Ectodermal cell (in vitro differentiated cells): ENCODE measurements at regions not wholly inside any gene's neighbourhood (a gene's known extent, or its start where the extent isn't known, plus 50 kb on each side); places are given as distances from the start of the nearest gene placed in this dataset.
"Not testable (repeated sequence)": the region's sequence is repeated elsewhere in the genome, so short reads cannot be mapped to it uniquely, and the experiment has no call there.

Experiments used
- H3K27ac ChIP-seq: 2 replicates; pipeline ENCODE4 v1.7.0; 2013; ENCODE audit warnings: mild to moderate bottlenecking, low read depth, low read length; ENCODE audit not compliant: insufficient read depth, poor library complexity, severe bottlenecking
- H3K27me3 ChIP-seq: 2 replicates; pipeline ENCODE4 v1.7.0; 2013; ENCODE audit warnings: mild to moderate bottlenecking, low read length; ENCODE audit not compliant: insufficient read depth, control insufficient read depth, poor library complexity, severe bottlenecking
- H3K36me3 ChIP-seq: one replicate; pipeline ENCODE4 v1.7.0; 2013; ENCODE audit warnings: low read length; ENCODE audit not compliant: control insufficient read depth, insufficient read depth
- H3K4me1 ChIP-seq: one replicate; pipeline ENCODE4 v1.7.0; 2013; ENCODE audit warnings: low read length; ENCODE audit not compliant: control insufficient read depth, insufficient read depth
- H3K4me3 ChIP-seq: 2 replicates; pipeline ENCODE4 v1.7.0; 2013; ENCODE audit warnings: low read depth, low read length, control low read depth; ENCODE audit not compliant: insufficient read depth
- H3K9me3 ChIP-seq: 2 replicates; pipeline ENCODE4 v1.7.0; 2013; ENCODE audit warnings: mild to moderate bottlenecking, low read length, moderate library complexity; ENCODE audit not compliant: control insufficient read depth
- WGBS, 2 experiments: methylation state at CpG; one replicate each; pipeline ENCODE4 v1.1.7; 2013; ENCODE audit warnings: missing lambda C conversion rate in 2 of 2; 5-methylcytosine and 5-hydroxymethylcytosine counted together

GRCh38 chr1:238458899-238459298, 568.2 kb upstream of the ZP4 start:
- WGBS, 2 experiments: 27% methylated on average over 4 to 5 of the region's 5 CpGs
- no peaks in the 10 kb centered on the region for H3K36me3 ChIP-seq
- H3K4me3 ChIP-seq: no peak overlapping the region
- no peaks in the 10 kb centered on the region for H3K9me3 ChIP-seq
- H3K4me1 ChIP-seq: peaks cover 14% of the 10 kb centered on the region
- peak overlapping the region; percentile 17 for H3K27ac ChIP-seq
- no peaks in the 10 kb centered on the region for H3K27me3 ChIP-seq

GRCh38 chr1:238457610-238458009, 566.9 kb upstream of the ZP4 start:
- H3K27ac ChIP-seq: no peak overlapping the region
- H3K4me3 ChIP-seq: no peak overlapping the region
- no peaks in the 10 kb centered on the region for H3K9me3 ChIP-seq
- no peaks in the 10 kb centered on the region for H3K36me3 ChIP-seq
- no peaks in the 10 kb centered on the region for H3K27me3 ChIP-seq
- H3K4me1 ChIP-seq: peaks cover 14% of the 10 kb centered on the region

- Histone ChIP-seq H3K36me3 (no peaks in the 10 kb centered on the region), H3K4me3 (no peak overlapping the region), H3K4me1 (no peaks in the 10 kb centered on the region), H3K9me3 (no peaks in the 10 kb centered on the region), H3K27me3 (no peaks in the 10 kb centered on the region), H3K27ac (no peak overlapping the region)
- 80 to 100% methylated on average over 1 to 3 of the region's 4 CpGs for WGBS, 2 experiments
Observed at GRCh38 chr1:238451781-238452310, 561.1 kb upstream of the ZP4 start.

GRCh38 chr1:238450976-238451375, 560.3 kb upstream of the ZP4 start:
- H3K4me1 ChIP-seq: no peaks in the 10 kb centered on the region
- H3K9me3 ChIP-seq: no peaks in the 10 kb centered on the region
- H3K4me3 ChIP-seq: no peak overlapping the region
- no peak overlapping the region for H3K27ac ChIP-seq
- H3K36me3 ChIP-seq: no peaks in the 10 kb centered on the region
- H3K27me3 ChIP-seq: no peaks in the 10 kb centered on the region

- H3K27me3 ChIP-seq: no peaks in the 10 kb centered on the region
- H3K4me3 ChIP-seq: no peak overlapping the region
- H3K36me3 ChIP-seq: no peaks in the 10 kb centered on the region
- no peak overlapping the region for H3K27ac ChIP-seq
- 96 to 99% methylated on average over 5 to 6 of the region's 6 CpGs for WGBS, 2 experiments
- no peaks in the 10 kb centered on the region for H3K9me3 ChIP-seq
- H3K4me1 ChIP-seq: peaks cover 4% of the 10 kb centered on the region
Observed at GRCh38 chr1:238443687-238444086, 553.0 kb upstream of the ZP4 start.

GRCh38 chr1:238439511-238439910, 548.8 kb upstream of the ZP4 start:
- no peak overlapping the region for H3K27ac ChIP-seq
- H3K4me1 ChIP-seq: peaks cover 8% of the 10 kb centered on the region
- H3K4me3 ChIP-seq: no peak overlapping the region
- H3K27me3 ChIP-seq: no peaks in the 10 kb centered on the region
- no peaks in the 10 kb centered on the region for H3K36me3 ChIP-seq
- H3K9me3 ChIP-seq: no peaks in the 10 kb centered on the region

GRCh38 chr1:238438311-238439270, 547.9 kb upstream of the ZP4 start:
- Histone ChIP-seq H3K27me3 (no peaks in the 10 kb centered on the region), H3K27ac (no peak overlapping the region), H3K36me3 (no peaks in the 10 kb centered on the region), H3K4me3 (no peak overlapping the region), H3K9me3 (no peaks in the 10 kb centered on the region), H3K4me1 (peaks cover 8% of the 10 kb centered on the region)
- 70 to 78% methylated on average over 1 to 3 of the region's 5 CpGs for WGBS, 2 experiments

GRCh38 chr1:238429703-238430102, 539.0 kb upstream of the ZP4 start:
- not testable (repeated sequence) for H3K4me1 ChIP-seq, H3K27me3 ChIP-seq, H3K4me3 ChIP-seq, H3K36me3 ChIP-seq, H3K9me3 ChIP-seq, H3K27ac ChIP-seq
- WGBS, 2 experiments: 88 to 89% methylated on average over 1 to 2 of the region's 2 CpGs

- 94 to 100% methylated on average over 1 to 2 of the region's 3 CpGs for WGBS, 2 experiments
- H3K4me1 ChIP-seq: no peaks in the 10 kb centered on the region
- no peaks in the 10 kb centered on the region for H3K9me3 ChIP-seq
- H3K36me3 ChIP-seq: no peaks in the 10 kb centered on the region
- H3K27ac ChIP-seq: no peak overlapping the region
- H3K4me3 ChIP-seq: no peak overlapping the region
- H3K27me3 ChIP-seq: no peaks in the 10 kb centered on the region
Observed at GRCh38 chr1:238419209-238419608, 528.5 kb upstream of the ZP4 start.

- Histone ChIP-seq H3K9me3 (no peaks in the 10 kb centered on the region), H3K27me3 (no peaks in the 10 kb centered on the region), H3K4me1 (no peaks in the 10 kb centered on the region), H3K36me3 (no peaks in the 10 kb centered on the region), H3K27ac (no peak overlapping the region), H3K4me3 (no peak overlapping the region)
- 94 to 97% methylated on average over 2 to 5 of the region's 5 CpGs for WGBS, 2 experiments
Observed at GRCh38 chr1:238409932-238410331, 519.2 kb upstream of the ZP4 start.
